Limb (tissue), 2 donors: ENCODE measurements at regions not wholly inside any gene's neighbourhood (a gene's known extent, or its start where the extent isn't known, plus 50 kb on each side); places are given as distances from the start of the nearest gene placed in this dataset.

ENCODE experiments used
- DNase-seq, 2 donors: peaks; one replicate each; pipeline ENCODE4 v3.0.0-alpha.2; 2016; ENCODE audit errors: extremely low spot score in 2 of 2

DNA sequence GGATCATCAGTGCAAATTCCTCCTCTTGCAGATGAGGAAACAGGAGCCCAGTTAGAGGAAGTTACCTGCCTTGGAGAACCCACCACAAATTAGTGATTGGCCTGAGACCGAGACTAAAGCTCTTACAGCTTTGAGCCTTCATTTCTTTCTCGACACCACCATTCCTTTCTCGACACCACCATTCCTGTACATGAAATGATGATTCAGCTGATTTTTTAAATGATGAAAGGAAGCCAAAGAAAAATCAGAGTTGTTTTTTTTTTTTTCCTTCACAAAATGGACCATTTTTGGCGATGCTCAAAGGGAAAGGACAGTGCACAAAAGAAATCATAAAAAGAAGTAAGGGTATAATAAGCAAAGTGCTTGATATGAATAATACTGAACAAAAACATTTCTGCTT lies 1080.2 kb upstream of the AUTS2 start:
- no peak for DNase-seq

DNA sequence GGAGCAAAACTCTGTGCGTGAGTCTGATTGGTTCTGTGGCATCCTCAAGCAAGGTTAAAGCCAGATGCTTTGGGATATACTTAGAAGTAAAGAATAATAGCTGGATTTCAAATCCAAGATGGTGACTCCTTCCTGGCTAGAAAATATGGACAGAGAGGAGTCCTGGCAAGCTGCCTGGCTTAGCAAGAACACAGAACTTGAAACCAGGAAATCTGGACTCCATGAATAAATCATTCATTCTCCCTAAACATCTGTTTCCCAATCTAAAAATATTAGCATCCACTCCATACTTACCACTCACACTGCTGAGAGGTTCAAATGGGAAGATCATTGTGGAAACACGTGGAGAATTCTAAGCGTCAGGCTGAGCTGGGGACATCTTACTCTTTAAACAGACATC lies 1074.1 kb upstream of the AUTS2 start:
- DNase-seq, result peak in 1 of 2 donors; percentile 9

GRCh38 chr7:68529221-68529620 lies 1069.1 kb upstream of the AUTS2 start:
- no peak for DNase-seq

- no peak for DNase-seq
Observed at GRCh38 chr7:68535266-68535665, 1063.0 kb upstream of the AUTS2 start.

- no peak for DNase-seq
Observed at GRCh38 chr7:68537051-68537773, 1061.1 kb upstream of the AUTS2 start.

DNA sequence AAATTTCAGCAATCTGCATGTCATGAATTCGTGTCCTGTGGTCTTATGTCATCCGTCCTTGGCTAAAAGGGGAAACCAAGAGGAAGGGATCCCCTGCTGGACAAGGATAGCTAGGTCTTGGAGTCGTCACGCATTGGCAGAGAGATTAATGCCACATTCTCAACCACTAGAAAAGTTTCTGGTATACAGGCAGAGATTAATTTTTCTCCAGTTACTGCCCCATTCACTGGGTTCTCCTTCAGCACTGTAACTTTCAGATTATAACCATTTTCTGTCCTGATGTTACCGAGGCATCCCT lies 1060.6 kb upstream of the AUTS2 start:
- DNase-seq, result no peak

DNA sequence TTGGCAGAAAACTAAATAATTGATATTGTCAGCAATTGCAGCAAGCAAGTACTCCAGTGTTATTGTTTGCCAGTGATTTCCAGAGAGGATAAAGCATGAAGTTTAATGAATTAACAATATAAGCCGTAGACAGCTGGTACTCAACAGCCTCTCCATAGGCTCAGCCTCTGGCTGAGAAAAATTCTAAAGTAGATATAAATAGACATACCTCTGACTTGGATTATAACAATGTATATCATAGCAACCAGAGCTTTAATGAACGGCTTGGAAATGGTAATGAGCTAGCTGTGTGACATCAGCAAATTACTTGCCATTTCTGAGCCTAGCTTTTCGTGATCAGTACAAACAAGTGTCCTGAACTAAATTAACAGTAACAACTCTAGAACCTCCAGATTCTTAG lies 1055.4 kb upstream of the AUTS2 start:
- DNase-seq, result peak in 1 of 2 donors; percentile 5

- DNase-seq, result no peak
Observed at GRCh38 chr7:68544851-68545250, 1053.4 kb upstream of the AUTS2 start.

DNA sequence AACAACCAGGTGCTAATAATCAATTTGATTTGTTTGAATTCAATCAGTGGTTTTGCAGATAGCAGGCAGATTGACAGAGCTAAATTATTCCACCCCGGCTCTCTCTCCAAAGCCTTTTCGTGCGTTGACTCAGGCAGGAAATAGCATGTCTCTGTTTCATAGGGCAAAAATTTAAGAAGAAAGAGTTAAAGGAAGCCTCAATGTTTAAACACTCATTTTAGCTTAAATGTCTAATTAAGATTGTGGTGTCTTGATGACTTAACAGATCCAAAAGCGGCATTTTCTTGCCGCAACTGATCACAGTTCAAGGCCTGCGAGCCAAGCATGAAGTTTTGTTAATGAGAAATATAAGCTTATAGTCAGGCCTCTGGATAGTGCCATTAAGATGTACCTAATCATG lies 1051.1 kb upstream of the AUTS2 start:
- no peak for DNase-seq

DNA sequence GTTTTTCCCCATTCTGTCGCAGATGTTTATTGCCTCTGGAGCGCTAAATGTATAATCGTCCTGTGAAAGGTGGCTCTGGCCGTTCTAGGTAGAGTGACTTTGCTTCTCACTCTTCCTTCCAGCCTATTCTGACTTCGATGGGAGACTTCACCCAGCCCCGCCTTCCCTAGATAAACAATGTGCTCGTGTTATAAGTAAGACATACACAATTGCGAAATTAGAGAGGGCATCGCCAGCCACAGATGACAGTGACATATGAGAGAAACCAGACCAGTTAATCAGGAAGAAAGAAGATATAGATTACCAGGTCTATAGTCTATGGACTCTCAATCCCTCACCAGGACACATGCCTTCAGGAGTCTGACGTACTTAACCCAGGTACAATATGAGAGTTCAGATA lies 1050.5 kb upstream of the AUTS2 start:
- no peak for DNase-seq

GRCh38 chr7:68550027-68550426 lies 1048.2 kb upstream of the AUTS2 start:
- DNase-seq, result no peak

GRCh38 chr7:68550635-68551034 lies 1047.6 kb upstream of the AUTS2 start:
- DNase-seq, result no peak

DNA sequence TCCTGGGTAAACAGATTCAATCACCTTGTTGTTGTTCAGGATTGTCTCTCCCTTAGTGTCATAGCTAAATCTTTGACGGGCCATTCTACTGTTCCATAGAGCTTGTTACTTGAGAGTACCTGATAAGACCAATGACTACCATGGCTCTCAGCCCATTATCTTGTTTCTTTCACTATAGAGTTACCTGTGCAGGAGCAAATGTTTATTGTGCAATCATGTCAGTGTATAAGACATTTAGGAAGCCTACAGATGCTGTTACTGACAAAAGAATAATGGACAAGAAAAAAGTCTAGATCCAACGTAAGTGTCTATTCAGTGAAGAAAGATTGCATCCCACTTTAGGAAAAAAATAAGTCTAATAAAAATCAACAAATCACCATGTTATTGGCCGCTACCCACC lies 1041.7 kb upstream of the AUTS2 start:
- DNase-seq, result no peak

GRCh38 chr7:68559518-68559917 lies 1038.8 kb upstream of the AUTS2 start:
- DNase-seq, result no peak

- no peak for DNase-seq
Observed at GRCh38 chr7:68562323-68562899, 1035.9 kb upstream of the AUTS2 start.

DNA sequence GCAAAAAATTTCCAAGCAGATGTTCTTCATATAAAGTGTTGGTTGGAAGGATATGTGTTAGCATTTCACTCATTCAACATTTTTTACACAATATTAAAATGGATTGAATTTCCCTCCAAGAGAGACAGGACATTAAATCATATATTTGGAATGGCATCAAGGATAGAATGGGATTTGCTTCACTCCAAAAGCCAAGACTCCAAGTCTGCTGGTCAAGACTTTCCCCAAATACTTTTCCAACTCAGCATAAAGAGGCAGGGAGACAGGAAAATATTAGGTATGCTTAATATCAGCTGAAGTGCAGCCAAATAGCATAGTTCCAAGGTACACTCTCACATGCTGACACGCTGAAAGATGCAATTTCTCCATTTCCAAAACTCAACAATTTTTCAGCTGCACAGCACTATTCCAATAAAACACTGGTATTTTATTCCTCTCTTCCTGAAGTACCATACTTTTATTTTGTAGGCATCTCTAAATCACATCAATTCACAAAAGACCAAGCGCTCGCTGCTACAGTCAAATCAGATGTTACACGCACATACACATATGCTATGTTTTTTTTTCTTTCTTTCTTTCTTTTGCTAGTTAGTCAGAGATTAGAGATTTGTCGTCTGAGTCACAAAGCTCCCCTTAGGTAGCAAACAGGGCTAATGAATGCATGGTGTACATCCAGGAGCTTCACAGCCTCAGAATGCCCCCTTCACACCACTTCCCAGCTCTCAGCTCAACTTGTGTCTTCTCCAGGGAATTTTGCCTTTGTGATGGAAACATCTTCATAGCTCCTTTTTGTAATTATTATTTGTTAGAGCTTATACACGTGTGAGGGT lies 1033.8 kb upstream of the AUTS2 start:
- peak in 1 of 2 donors; percentile 62 for DNase-seq

- DNase-seq, result no peak
Observed at GRCh38 chr7:68571286-68571685, 1027.0 kb upstream of the AUTS2 start.

DNA sequence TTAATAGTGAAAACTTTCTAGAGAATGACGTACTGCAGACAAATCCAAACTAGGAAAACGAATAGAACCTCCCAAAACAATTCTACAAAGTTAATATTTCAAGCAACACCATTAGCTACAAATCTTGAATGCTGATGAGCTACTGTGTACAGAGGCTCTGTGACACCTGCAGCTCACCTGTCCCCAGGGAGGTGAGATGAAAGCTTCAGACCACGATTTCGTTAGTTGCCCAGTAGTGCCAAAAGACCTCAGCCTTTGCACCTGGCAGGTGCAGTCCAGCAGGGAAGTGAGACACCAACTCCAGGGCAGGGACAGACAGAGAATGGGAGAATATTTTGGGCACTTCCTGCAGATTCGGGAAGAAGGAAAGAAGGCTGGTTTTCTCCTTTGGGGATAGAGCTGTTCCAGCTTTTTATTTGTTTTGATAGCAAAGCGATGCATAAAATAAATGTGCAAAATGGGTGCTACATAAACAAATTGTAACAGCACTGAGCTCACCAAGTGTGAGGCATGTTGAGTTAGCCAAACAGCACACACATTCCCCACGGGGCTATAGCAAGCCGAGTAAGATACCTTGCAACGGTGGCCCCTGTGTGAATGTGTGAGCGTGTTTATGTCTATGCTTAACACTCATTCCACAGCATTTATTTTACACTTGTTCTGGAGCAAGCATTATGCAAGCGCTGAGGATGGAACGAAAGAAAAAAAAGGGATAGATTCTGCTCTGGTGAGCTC lies 1024.8 kb upstream of the AUTS2 start:
- DNase-seq, result no peak

- DNase-seq, result no peak
Observed at GRCh38 chr7:68576366-68576765, 1021.9 kb upstream of the AUTS2 start.

- no peak for DNase-seq
Observed at GRCh38 chr7:68581417-68581816, 1016.9 kb upstream of the AUTS2 start.

DNA sequence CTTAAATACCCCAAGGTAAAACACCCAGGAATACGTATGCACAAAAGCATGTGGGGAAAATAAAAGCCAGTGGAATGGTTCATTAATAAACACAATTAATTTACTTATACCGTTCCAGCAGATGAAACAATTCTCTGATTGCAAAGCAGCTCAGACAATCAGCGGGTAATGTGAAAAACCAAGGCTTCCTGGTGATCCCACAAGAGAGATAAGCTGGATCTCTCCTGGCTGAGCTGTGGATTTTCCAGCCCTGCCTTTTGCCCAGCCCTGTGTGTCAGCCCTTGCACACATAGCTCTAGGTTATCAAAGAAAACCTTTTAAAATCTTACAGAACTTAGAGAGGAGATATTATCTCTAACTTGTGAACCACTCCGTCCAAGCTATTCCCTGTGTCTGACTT lies 1010.7 kb upstream of the AUTS2 start:
- DNase-seq, result no peak

GRCh38 chr7:68601826-68602225 lies 996.4 kb upstream of the AUTS2 start:
- peak in 1 of 2 donors; percentile 23 for DNase-seq
